ENCODE measurements at regions not wholly inside any gene's neighbourhood (a gene's known extent, or its start where the extent isn't known, plus 50 kb on each side); places are given as distances from the start of the nearest gene placed in this dataset.

- TF ChIP-seq CTCF (conservative IDR thresholded peaks at IDR 0.05; ENCODE audit: low read depth in 2 of 2) (no peak), JUNB (IDR thresholded peaks at IDR 0.05; ENCODE audit: unreplicated experiment) (no peak), EZH2 (IDR thresholded peaks at IDR 0.05; ENCODE audit: low read depth, unreplicated experiment) (no peak), POLR2AphosphoS5 (IDR thresholded peaks at IDR 0.05; ENCODE audit: low read depth) (no peak), ETS1 (IDR thresholded peaks at IDR 0.05) (no peak), REST (IDR thresholded peaks at IDR 0.05; ENCODE audit: unreplicated experiment) (no peak)
These were observed 71.2 kb upstream of the GTF3A start for GRCh38 chr13:27353166-27353583.

Measured in GM23338 (cell line).